Mesothelial cell of epicardium (in vitro differentiated cells): ENCODE measurements at regions not wholly inside any gene's neighbourhood (a gene's known extent, or its start where the extent isn't known, plus 50 kb on each side); places are given as distances from the start of the nearest gene placed in this dataset.

ENCODE experiments used
- DNase-seq, 2 experiments: peaks; one replicate each; pipeline ENCODE4 v3.0.0; 2021; ENCODE audit warnings: low spot score in 2 of 2; ENCODE audit not compliant: unreplicated experiment in 2 of 2
- H3K27ac Mint-ChIP-seq: 2 replicates; pipeline ENCODE4 v1.8.0; 2021; ENCODE audit warnings: mixed read lengths
- H3K27me3 Mint-ChIP-seq: 2 replicates; pipeline ENCODE4 v1.8.0; 2021; ENCODE audit warnings: low read depth, mixed read lengths
- H3K36me3 Mint-ChIP-seq: 2 replicates; pipeline ENCODE4 v1.8.0; 2021; ENCODE audit warnings: mixed read lengths
- H3K4me1 Mint-ChIP-seq: 2 replicates; pipeline ENCODE4 v1.8.0; 2021; ENCODE audit warnings: mixed read lengths
- H3K4me3 Mint-ChIP-seq: 2 replicates; pipeline ENCODE4 v1.8.0; 2021; ENCODE audit warnings: mild to moderate bottlenecking, moderate library complexity, mixed read lengths
- H3K9me3 Mint-ChIP-seq: 2 replicates; pipeline ENCODE4 v1.8.0; 2021; ENCODE audit warnings: mixed read lengths
- TF ChIP-seq, protein P1 (sequence below): fragments of 200-600 bp; sonication (generic); IDR thresholded peaks from one replicate; pipeline ENCODE4 v1.5.0; 2021; ENCODE audit warnings: antibody characterized with exemption; ENCODE audit not compliant: unreplicated experiment

DNA sequence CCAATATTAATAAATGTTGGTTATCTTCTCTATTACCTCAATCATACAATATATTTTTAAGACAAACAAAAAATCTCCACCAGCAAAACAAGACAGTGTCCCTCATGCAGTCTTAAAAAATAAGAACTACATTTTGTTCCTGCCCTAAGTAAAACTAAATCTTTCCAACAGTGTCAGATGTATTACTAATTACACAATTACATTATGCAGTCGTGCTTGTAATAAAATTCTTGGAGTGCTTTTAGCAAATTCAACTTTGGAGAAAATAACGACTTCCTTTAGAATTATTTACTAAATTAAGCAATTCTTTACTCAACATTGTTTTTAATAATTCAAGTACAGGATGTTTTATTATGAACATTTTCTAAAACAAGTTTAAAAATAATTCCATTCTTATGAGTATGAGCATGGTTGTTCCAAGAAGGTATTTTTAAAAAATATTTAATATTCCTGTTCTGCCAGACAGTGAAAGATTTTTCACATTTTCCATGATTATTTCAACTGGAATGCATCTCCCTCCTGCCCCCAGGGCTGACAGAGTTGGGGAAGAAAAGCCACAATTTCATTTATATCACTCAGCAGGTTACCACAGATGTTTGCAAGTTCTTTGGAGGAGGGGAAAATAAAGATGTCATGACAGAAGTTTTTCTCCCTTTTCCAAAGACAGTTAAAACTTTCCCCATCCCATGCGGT lies 137.9 kb downstream of the FAM114A2 start:
- DNase-seq = no peak
- Mint-ChIP-seq H3K4me3 (no peak overlapping the region), H3K27me3 (no peaks in the 10 kb centered on the region), H3K9me3 (no peaks in the 10 kb centered on the region), H3K36me3 (no peaks in the 10 kb centered on the region), H3K4me1 (peaks cover 8% of the 10 kb centered on the region), H3K27ac (peak overlapping the region; percentile 21)
- TF ChIP-seq, protein P1, sequence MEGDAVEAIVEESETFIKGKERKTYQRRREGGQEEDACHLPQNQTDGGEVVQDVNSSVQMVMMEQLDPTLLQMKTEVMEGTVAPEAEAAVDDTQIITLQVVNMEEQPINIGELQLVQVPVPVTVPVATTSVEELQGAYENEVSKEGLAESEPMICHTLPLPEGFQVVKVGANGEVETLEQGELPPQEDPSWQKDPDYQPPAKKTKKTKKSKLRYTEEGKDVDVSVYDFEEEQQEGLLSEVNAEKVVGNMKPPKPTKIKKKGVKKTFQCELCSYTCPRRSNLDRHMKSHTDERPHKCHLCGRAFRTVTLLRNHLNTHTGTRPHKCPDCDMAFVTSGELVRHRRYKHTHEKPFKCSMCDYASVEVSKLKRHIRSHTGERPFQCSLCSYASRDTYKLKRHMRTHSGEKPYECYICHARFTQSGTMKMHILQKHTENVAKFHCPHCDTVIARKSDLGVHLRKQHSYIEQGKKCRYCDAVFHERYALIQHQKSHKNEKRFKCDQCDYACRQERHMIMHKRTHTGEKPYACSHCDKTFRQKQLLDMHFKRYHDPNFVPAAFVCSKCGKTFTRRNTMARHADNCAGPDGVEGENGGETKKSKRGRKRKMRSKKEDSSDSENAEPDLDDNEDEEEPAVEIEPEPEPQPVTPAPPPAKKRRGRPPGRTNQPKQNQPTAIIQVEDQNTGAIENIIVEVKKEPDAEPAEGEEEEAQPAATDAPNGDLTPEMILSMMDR = no peak

DNA sequence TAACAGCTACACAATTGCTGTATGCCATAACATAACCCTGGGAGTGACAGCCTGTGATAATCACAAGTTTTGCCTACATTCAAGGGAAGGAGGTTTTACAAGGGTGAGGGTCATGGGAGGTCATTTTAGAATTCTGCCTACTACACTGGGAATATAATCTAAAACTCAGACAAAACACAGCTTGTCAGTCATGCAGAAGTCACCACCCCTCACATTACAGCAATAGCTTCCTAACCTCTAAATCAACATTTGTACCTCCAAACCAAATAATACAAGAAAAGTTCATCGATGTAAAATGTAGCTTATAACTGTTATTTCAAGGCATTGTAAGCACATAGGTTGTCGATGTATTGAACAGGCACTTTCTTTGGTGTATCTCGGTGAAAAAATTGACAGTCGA lies 139.0 kb downstream of the FAM114A2 start:
- Mint-ChIP-seq H3K9me3 (no peaks in the 10 kb centered on the region), H3K27ac (no peak overlapping the region), H3K4me3 (no peak overlapping the region), H3K27me3 (no peaks in the 10 kb centered on the region), H3K36me3 (no peaks in the 10 kb centered on the region), H3K4me1 (peaks cover 8% of the 10 kb centered on the region)
- TF ChIP-seq, protein P1 = no peak
- no peak for DNase-seq

DNA sequence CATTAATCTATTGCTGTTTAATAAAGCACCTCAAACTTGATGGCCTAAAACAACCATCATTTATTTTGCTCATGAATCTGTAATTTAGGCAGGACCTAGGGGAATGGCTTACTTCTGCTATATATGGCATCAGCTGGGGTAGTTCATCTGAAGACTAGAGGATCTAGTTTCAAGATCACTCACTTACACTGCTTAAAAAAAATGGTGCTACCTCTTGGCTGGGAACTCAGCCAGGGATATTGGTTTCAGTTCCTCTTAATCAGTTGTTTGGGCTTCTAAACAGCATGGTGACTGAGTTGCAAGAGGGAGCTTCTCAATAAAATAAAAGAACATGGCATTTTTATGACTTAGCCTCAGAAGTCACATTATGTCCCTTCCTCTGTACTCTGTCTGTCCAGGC lies 142.0 kb downstream of the FAM114A2 start:
- Mint-ChIP-seq H3K9me3 (no peaks in the 10 kb centered on the region), H3K4me1 (peaks cover 8% of the 10 kb centered on the region), H3K27me3 (no peaks in the 10 kb centered on the region), H3K4me3 (no peak overlapping the region), H3K27ac (no peak overlapping the region), H3K36me3 (no peaks in the 10 kb centered on the region)
- no peak for DNase-seq
- TF ChIP-seq, protein P1 = no peak

GRCh38 chr5:153896117-153896516 lies 142.6 kb downstream of the FAM114A2 start:
- no peaks in the 10 kb centered on the region for H3K27me3 Mint-ChIP-seq
- no peak overlapping the region for H3K4me3 Mint-ChIP-seq
- TF ChIP-seq, protein P1 = no peak
- no peaks in the 10 kb centered on the region for H3K36me3 Mint-ChIP-seq
- H3K9me3 Mint-ChIP-seq = no peaks in the 10 kb centered on the region
- no peak for DNase-seq
- H3K27ac Mint-ChIP-seq = no peak overlapping the region
- H3K4me1 Mint-ChIP-seq = peaks cover 7% of the 10 kb centered on the region

DNA sequence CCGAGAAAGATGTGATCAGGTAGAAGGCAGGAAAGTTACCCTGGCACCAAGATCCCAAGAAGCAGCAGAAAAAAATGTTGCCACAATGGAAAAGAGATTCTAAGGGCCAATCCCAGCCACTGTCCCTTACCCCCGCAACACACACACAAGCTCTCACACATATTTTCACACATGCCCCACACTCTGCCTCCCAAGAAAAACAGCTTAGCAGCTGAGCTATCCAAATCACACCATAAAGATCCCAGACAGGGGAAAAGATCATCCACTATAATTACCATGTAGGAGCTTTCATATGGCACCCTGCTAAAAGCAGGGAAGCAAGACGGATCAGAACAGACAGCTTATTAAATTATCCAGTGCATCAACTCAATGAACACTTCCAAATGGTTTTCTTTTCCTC lies 143.4 kb downstream of the FAM114A2 start:
- Mint-ChIP-seq H3K36me3 (no peaks in the 10 kb centered on the region), H3K9me3 (no peaks in the 10 kb centered on the region), H3K4me3 (no peak overlapping the region), H3K27me3 (no peaks in the 10 kb centered on the region), H3K27ac (no peak overlapping the region), H3K4me1 (peaks cover 3% of the 10 kb centered on the region)
- TF ChIP-seq, protein P1 = no peak
- DNase-seq = no peak
